ENCODE measurements at regions not wholly inside any gene's neighbourhood (a gene's known extent, or its start where the extent isn't known, plus 50 kb on each side); places are given as distances from the start of the nearest gene placed in this dataset.
"Not testable (repeated sequence)": the region's sequence is repeated elsewhere in the genome, so short reads cannot be mapped to it uniquely, and the experiment has no call there.

- no peak for DNase-seq
These were observed 288.2 kb upstream of the UGT8 start for GRCh38 chr4:114310296-114310925.

DNA sequence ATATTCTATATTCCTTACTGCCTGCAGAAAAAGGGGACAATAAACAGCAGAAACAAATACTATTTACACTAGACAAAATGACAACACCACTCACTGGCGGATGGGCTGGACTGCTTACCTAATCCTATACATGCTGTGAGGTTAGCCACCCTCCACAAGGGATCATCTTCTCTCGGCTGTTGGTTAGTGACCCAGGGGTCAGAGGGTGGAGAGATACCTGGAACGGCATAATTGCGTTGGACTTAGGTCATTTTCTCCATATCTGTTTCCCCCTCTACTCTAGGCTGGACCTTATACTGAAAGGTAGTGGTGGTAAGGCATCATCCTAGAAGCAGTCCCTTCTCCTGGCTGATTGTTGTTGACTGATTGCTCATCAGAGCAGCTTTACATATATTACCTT is 286.8 kb upstream of the UGT8 start:
- no peak for DNase-seq

- DNase-seq: no peak
These were observed 286.3 kb upstream of the UGT8 start for GRCh38 chr4:114312338-114312737.

- DNase-seq: no peak
These were observed 281.8 kb upstream of the UGT8 start for GRCh38 chr4:114316789-114317188.

- no peak for DNase-seq
These were observed 281.0 kb upstream of the UGT8 start for GRCh38 chr4:114317564-114317963.

- no peak for DNase-seq
These were observed 280.3 kb upstream of the UGT8 start for GRCh38 chr4:114318309-114318708.

GRCh38 chr4:114320126-114320525 is 278.5 kb upstream of the UGT8 start:
- no peak for DNase-seq

DNA sequence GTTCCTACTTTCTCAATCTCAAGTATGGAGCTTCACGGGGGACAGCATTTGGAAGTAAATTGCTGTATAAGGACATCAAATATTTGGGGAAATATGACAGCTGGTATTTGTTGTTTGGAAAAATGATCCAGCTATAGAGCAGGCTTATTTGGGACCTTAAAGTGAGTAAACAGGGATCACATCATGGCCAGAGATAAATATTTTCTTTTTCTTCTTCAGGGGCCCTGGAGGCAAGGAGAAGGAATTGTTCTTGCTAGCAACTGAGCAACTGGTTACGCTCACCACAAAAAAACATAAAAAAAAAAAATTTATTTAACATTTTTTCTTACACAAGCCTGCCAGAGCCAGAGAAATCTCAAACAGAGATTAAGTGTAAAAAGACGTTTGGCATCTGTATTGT is 277.2 kb upstream of the UGT8 start:
- DNase-seq: no peak

DNA sequence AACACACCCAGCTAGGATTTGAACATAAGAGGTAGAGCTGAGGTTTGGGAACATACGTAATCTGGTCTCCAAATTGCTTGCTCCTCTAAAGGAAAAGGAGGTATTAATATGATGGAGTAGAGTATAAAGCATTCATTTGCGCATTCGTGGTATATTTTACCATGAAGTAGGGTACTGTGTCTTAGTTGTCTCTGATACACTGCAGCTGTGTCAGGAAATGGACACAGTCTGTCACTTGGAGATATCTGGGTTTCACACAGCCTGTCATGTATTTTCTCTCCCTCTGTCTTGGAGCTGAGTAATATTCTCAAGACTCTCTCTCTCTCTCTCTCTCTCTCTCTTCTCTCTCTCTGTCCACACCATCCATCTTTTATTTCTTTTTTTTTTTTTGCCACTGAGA is 274.8 kb upstream of the UGT8 start:
- no peak for DNase-seq

GRCh38 chr4:114326358-114326757 is 272.2 kb upstream of the UGT8 start:
- no peak for DNase-seq

GRCh38 chr4:114332119-114332518 is 266.5 kb upstream of the UGT8 start:
- DNase-seq: no peak

- not testable (repeated sequence) for DNase-seq
These were observed 264.2 kb upstream of the UGT8 start for GRCh38 chr4:114334363-114334762.

- DNase-seq: no peak
These were observed 263.7 kb upstream of the UGT8 start for GRCh38 chr4:114334884-114335330.

GRCh38 chr4:114335339-114335738 is 263.3 kb upstream of the UGT8 start:
- DNase-seq: no peak

DNA sequence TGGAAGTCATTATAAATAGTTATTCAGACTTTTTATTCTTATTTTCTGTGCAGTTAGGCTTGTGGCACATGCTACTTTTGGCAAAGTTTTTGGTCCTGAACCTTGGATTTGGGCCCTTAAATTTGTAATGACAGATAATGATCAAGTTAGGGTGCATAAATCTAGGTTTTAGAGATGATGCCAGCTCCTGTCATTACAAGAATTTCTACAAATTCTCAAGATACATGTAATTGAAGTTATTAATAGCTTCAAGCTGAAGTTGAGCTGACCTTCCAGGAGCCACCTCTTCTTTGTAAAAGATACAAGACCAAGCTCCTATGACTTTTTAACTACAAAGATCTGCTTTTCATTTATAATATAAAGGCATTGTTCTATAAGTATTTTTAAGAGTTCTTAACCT is 255.6 kb upstream of the UGT8 start:
- no peak for DNase-seq

- no peak for DNase-seq
These were observed 248.9 kb upstream of the UGT8 start for GRCh38 chr4:114349543-114350175.

- DNase-seq: no peak
These were observed 239.7 kb upstream of the UGT8 start for GRCh38 chr4:114358901-114359300.

DNA sequence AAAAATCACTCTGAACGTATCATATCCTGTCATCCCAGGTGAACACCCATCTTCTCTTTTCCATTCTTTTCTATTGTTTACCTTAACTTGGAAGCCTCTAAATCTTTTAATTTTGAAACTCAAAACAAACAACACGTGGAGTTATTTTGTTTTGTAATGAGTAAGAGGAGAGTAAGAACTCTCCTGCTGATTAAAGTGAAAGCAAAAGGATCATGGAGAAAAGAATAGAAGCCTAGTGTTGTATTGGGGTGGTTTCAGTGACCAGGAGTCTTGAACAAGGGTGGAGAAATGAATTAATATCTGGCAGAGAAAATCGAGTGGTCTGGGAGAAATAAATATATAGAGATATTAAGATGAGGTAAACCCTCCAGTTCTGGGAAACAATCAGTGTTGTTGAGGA is 237.4 kb upstream of the UGT8 start:
- DNase-seq: no peak

- DNase-seq: no peak
These were observed 233.8 kb upstream of the UGT8 start for GRCh38 chr4:114364857-114365256.

GRCh38 chr4:114365591-114365990 is 233.0 kb upstream of the UGT8 start:
- no peak for DNase-seq

DNA sequence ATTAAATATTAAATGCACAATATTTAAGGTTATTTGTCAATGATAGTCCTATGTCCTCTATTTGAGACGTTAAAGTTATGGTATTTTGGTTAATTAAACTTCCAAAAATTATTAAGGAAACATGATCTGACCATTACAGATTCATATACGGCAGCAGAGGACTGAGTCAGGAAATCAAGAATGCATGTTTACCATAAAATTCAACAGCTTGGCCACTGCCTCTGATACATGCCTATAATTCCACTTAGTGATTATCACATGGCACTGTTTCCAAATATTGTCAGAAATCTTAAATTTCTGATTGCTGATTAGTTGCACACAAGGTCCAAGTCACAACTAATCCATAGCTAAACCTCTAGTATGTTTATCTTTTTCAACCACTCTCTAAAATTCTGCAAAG is 232.2 kb upstream of the UGT8 start:
- DNase-seq: no peak

- no peak for DNase-seq
These were observed 229.9 kb upstream of the UGT8 start for GRCh38 chr4:114368751-114369150.

DNA sequence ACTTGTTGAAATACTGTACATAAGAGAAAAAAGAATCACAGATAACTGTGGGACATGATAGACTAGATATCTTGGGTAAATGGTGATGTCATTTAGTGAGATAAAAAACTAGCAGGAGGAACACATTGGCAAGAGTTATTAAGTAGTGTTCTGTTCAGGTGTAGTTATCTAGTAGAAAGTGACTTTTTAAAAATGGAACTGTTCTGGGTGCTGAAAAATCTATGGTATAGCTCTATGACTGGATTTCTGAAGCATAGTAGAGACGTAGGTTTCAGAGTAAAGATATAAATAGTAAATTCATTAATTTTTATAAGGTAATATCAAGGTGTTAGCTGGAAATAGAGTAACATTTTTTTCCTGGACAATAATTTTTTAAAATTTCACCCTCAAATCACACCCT is 225.1 kb upstream of the UGT8 start:
- no peak for DNase-seq

GRCh38 chr4:114378305-114378903 is 220.2 kb upstream of the UGT8 start:
- no peak for DNase-seq

- DNase-seq: no peak
These were observed 215.5 kb upstream of the UGT8 start for GRCh38 chr4:114383067-114383466.
